NCI-H1105 (cell line): ENCODE measurements at regions not wholly inside any gene's neighbourhood (a gene's known extent, or its start where the extent isn't known, plus 50 kb on each side); places are given as distances from the start of the nearest gene placed in this dataset.

Experiments used
- DNase-seq: peaks from one replicate; lab custom pipeline; 2025; lab: John Stamatoyannopoulos, UW

- DNase-seq: no peak
Measured at GRCh38 chr13:44276061-44276460, 97.6 kb upstream of the SERP2 start.

GRCh38 chr13:44277459-44277858, 96.2 kb upstream of the SERP2 start:
- DNase-seq: no peak

- DNase-seq: no peak
Measured at GRCh38 chr13:44278166-44278565, 95.5 kb upstream of the SERP2 start.

GRCh38 chr13:44280456-44280855, 93.2 kb upstream of the SERP2 start:
- no peak for DNase-seq

- DNase-seq: no peak
Measured at GRCh38 chr13:44281252-44282000, 92.2 kb upstream of the SERP2 start.

GRCh38 chr13:44283600-44283999, 90.0 kb upstream of the SERP2 start:
- DNase-seq: no peak

- no peak for DNase-seq
Measured at GRCh38 chr13:44287958-44288357, 85.7 kb upstream of the SERP2 start.

GRCh38 chr13:44292545-44292944, 81.1 kb upstream of the SERP2 start:
- DNase-seq: no peak

GRCh38 chr13:44293374-44293773, 80.2 kb upstream of the SERP2 start:
- DNase-seq: no peak

- DNase-seq: no peak
Measured at GRCh38 chr13:44293908-44294735, 79.5 kb upstream of the SERP2 start.

GRCh38 chr13:44294876-44295275, 78.7 kb upstream of the SERP2 start:
- DNase-seq: no peak

- DNase-seq: no peak
Measured at GRCh38 chr13:44296856-44297255, 76.8 kb upstream of the SERP2 start.

GRCh38 chr13:44298314-44298713, 75.3 kb upstream of the SERP2 start:
- DNase-seq: no peak

GRCh38 chr13:44299152-44299943, 74.3 kb upstream of the SERP2 start:
- no peak for DNase-seq

GRCh38 chr13:44300895-44301638, 72.6 kb upstream of the SERP2 start:
- no peak for DNase-seq

GRCh38 chr13:44301639-44302015, 72.0 kb upstream of the SERP2 start:
- DNase-seq: no peak

- no peak for DNase-seq
Measured at GRCh38 chr13:44302233-44302632, 71.4 kb upstream of the SERP2 start.

GRCh38 chr13:44302940-44303575, 70.6 kb upstream of the SERP2 start:
- no peak for DNase-seq

GRCh38 chr13:44303681-44304432, 69.8 kb upstream of the SERP2 start:
- no peak for DNase-seq

- no peak for DNase-seq
Measured at GRCh38 chr13:44304433-44304725, 69.2 kb upstream of the SERP2 start.

GRCh38 chr13:44305286-44305685, 68.3 kb upstream of the SERP2 start:
- DNase-seq: no peak
